Uterus (tissue), 2 donors: ENCODE measurements at regions not wholly inside any gene's neighbourhood (a gene's known extent, or its start where the extent isn't known, plus 50 kb on each side); places are given as distances from the start of the nearest gene placed in this dataset.

Source experiments
- POLR2A ChIP-seq, 2 donors: fragments of 450-650 bp; IDR thresholded peaks; one replicate each; pipeline ENCODE4 v1.6.1; 2016; ENCODE audit warnings: antibody characterized with exemption in 2 of 2, mild to moderate bottlenecking in 1 of 2, moderate library complexity in 1 of 2
- TF ChIP-seq, protein P1 (sequence below), 4 experiments: fragments of 200-600 bp in 2 of 4; fragments of 450-650 bp in 2 of 4; sonication (generic) in 2 of 4; IDR thresholded peaks; one replicate each; pipeline ENCODE4 v1.5.1; 2016 to 2019; ENCODE audit warnings: antibody characterized with exemption in 4 of 4, mild to moderate bottlenecking in 2 of 4, moderate library complexity in 1 of 4

DNA sequence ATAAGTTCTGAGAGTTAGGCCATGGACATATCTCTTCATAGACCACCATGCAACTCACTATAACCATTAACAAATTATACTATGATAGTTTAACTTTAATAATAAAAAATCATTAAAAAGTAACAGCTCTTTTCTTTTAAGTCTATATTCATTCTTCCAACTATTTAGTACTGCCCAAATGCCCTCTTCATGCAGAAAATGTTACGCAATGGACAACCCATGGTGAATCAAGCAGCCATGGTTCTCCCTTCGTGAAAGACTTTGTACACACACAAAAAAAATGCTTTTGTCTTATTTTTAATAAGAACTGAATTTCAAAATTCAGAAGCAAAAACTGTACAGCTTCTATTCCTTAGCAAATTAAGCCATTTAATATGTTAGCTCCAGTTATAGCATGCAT, 401.1 kb downstream of the EFNA5 start:
- TF ChIP-seq, protein P1, sequence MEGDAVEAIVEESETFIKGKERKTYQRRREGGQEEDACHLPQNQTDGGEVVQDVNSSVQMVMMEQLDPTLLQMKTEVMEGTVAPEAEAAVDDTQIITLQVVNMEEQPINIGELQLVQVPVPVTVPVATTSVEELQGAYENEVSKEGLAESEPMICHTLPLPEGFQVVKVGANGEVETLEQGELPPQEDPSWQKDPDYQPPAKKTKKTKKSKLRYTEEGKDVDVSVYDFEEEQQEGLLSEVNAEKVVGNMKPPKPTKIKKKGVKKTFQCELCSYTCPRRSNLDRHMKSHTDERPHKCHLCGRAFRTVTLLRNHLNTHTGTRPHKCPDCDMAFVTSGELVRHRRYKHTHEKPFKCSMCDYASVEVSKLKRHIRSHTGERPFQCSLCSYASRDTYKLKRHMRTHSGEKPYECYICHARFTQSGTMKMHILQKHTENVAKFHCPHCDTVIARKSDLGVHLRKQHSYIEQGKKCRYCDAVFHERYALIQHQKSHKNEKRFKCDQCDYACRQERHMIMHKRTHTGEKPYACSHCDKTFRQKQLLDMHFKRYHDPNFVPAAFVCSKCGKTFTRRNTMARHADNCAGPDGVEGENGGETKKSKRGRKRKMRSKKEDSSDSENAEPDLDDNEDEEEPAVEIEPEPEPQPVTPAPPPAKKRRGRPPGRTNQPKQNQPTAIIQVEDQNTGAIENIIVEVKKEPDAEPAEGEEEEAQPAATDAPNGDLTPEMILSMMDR (IDR thresholded peaks at IDR 0.05): no peak
- no peak for TF ChIP-seq POLR2A (IDR thresholded peaks at IDR 0.05)
